Psoas muscle (tissue), 7 donors: ENCODE measurements at regions not wholly inside any gene's neighbourhood (a gene's known extent, or its start where the extent isn't known, plus 50 kb on each side); places are given as distances from the start of the nearest gene placed in this dataset.

Source experiments
- ATAC-seq, 4 donors: fragments of 200-7000 bp; cut with Tn5 transposase; one replicate each; pipeline ENCODE4 v1.9.1; 2020; ENCODE audit warnings: moderate library complexity in 3 of 4, mild to moderate bottlenecking in 2 of 4
- DNase-seq, 2 donors: peaks; one replicate each; pipeline ENCODE4 v3.0.0-alpha.2; 2020
- H3K27ac ChIP-seq: fragments of 200-600 bp; one replicate; pipeline ENCODE4 v1.8.0; 2022
- H3K27me3 ChIP-seq, 3 donors: fragments of 200-600 bp in 1 of 3; one replicate each; pipeline versions ENCODE4 v1.6.1 to v1.8.0; 2013 to 2022; ENCODE audit warnings: low read length in 2 of 3, mild to moderate bottlenecking in 2 of 3, moderate library complexity in 1 of 3; ENCODE audit not compliant: insufficient read depth in 3 of 3
- H3K36me3 ChIP-seq, 2 donors: fragments of 200-600 bp in 1 of 2; one replicate each; pipeline versions ENCODE4 v1.6.1 to v1.8.0; 2013 to 2022; ENCODE audit warnings: low read depth in 1 of 2, mild to moderate bottlenecking in 1 of 2, moderate library complexity in 1 of 2; ENCODE audit not compliant: insufficient read depth in 1 of 2
- H3K4me1 ChIP-seq: fragments of 200-600 bp; one replicate; pipeline ENCODE4 v1.8.0; 2022
- H3K4me3 ChIP-seq: fragments of 200-600 bp; one replicate; pipeline ENCODE4 v1.8.0; 2022; ENCODE audit warnings: mild to moderate bottlenecking
- H3K9me3 ChIP-seq: fragments of 200-600 bp; one replicate; pipeline ENCODE4 v1.8.0; 2022
- CTCF ChIP-seq: fragments of 200-600 bp; IDR thresholded peaks from one replicate; pipeline ENCODE4 v1.8.0; 2022; ENCODE audit warnings: antibody characterized with exemption
- WGBS, 3 donors: extraction: QIAGEN DNeasy Blood & Tissue Kit; methylation state at CpG; one replicate each; pipeline versions ENCODE4 v1.1.6 to v1.1.7; 2013; 5-methylcytosine and 5-hydroxymethylcytosine counted together
- intact Hi-C, 2 donors: fragments of 100-400 bp; cut with DNase I; formaldehyde crosslinking; loops; one replicate each; pipeline versions ENCODE4 v1.11.0 to v1.14.2; 2022
- donor health status: healthy with polysubstance abuse.
- donor health status: DM: no; HTN: no; CAD: no; lungs with moderate emphysema.
- donor health status: Bipolar disorder and iron deficiency.
- donor health status: healthy.
- donor health status: DM: yes; HTN: yes; CAD: no.
- donor health status: DM: no; HTN: no; CAD: no.
- donor health status: DM: yes; HTN: yes; CAD: no.

- Histone ChIP-seq H3K27ac (no peak overlapping the region), H3K4me1 (no peaks in the 10 kb centered on the region), H3K36me3 (no peaks in the 10 kb centered on the region), H3K9me3 (no peaks in the 10 kb centered on the region), H3K4me3 (no peak overlapping the region), H3K27me3 (no peaks in the 10 kb centered on the region)
- WGBS, 3 donors, result 52 to 70% (median 62%) methylated on average over 1 of the region's 1 CpG
- TF ChIP-seq CTCF, result no peak
- intact Hi-C loops, result no loop called here
- DNase-seq, result no peak
- no peak for ATAC-seq
Observed at GRCh38 chr5:124538931-124539330, 207.5 kb downstream of the ZNF608 start.

GRCh38 chr5:124538191-124538590, 208.2 kb downstream of the ZNF608 start:
- ATAC-seq (no peak), DNase-seq (no peak)
- Histone ChIP-seq H3K27me3 (no peaks in the 10 kb centered on the region), H3K4me3 (no peak overlapping the region), H3K9me3 (no peaks in the 10 kb centered on the region), H3K4me1 (no peaks in the 10 kb centered on the region), H3K36me3 (no peaks in the 10 kb centered on the region), H3K27ac (no peak overlapping the region)
- TF ChIP-seq CTCF, result no peak
- intact Hi-C loops, result no loop called here
- 65 to 83% (median 76%) methylated on average over 3 of the region's 3 CpGs for WGBS, 3 donors

GRCh38 chr5:124537522-124537921, 208.9 kb downstream of the ZNF608 start:
- Histone ChIP-seq H3K36me3 (no peaks in the 10 kb centered on the region), H3K27ac (no peak overlapping the region), H3K9me3 (no peaks in the 10 kb centered on the region), H3K27me3 (no peaks in the 10 kb centered on the region), H3K4me1 (no peaks in the 10 kb centered on the region), H3K4me3 (no peak overlapping the region)
- TF ChIP-seq CTCF, result no peak
- DNase-seq (no peak), ATAC-seq (no peak)
- 54 to 71% (median 69%) methylated on average over 4 of the region's 4 CpGs for WGBS, 3 donors
- intact Hi-C loops, result no loop called here

- 47 to 60% (median 49%) methylated on average over 5 of the region's 5 CpGs for WGBS, 3 donors
- H3K27ac ChIP-seq, result no peak overlapping the region
- H3K4me1 ChIP-seq, result no peaks in the 10 kb centered on the region
- no peak for ATAC-seq
- TF ChIP-seq CTCF, result no peak
- no peaks in the 10 kb centered on the region for H3K36me3 ChIP-seq
- DNase-seq, result no peak
- no peaks in the 10 kb centered on the region for H3K9me3 ChIP-seq
- H3K4me3 ChIP-seq, result no peak overlapping the region
- intact Hi-C loops, result no loop called here
- H3K27me3 ChIP-seq, result no peaks in the 10 kb centered on the region
Observed at GRCh38 chr5:124537107-124537506, 209.3 kb downstream of the ZNF608 start.

- Histone ChIP-seq H3K9me3 (no peaks in the 10 kb centered on the region), H3K4me3 (no peak overlapping the region), H3K4me1 (no peaks in the 10 kb centered on the region), H3K27me3 (no peaks in the 10 kb centered on the region), H3K36me3 (no peaks in the 10 kb centered on the region), H3K27ac (no peak overlapping the region)
- intact Hi-C loops, result no loop called here
- DNase-seq, result no peak
- 33 to 36% (median 34%) methylated on average over 4 of the region's 4 CpGs for WGBS, 3 donors
- ATAC-seq, result peak in 3 of 4 donors; percentile 56 to 80 (median 72)
- TF ChIP-seq CTCF, result no peak
Observed at GRCh38 chr5:124536333-124536732, 210.1 kb downstream of the ZNF608 start.
